Gastrocnemius medialis (tissue), 4 donors: ENCODE measurements at regions not wholly inside any gene's neighbourhood (a gene's known extent, or its start where the extent isn't known, plus 50 kb on each side); places are given as distances from the start of the nearest gene placed in this dataset.

ENCODE experiments used
- ATAC-seq, 2 donors: fragments of 150-250 bp; one replicate each; pipeline ENCODE4 v1.9.1; 2016
- DNase-seq, 2 donors: peaks; one replicate each; pipeline ENCODE4 v3.0.0-alpha.2; 2019
- H3K27ac ChIP-seq, 4 donors: fragments of 200-600 bp; sonication (generic); 1 replicate in 1 of 4; 2 replicates in 3 of 4; pipeline ENCODE4 v1.5.1; 2016 to 2018; ENCODE audit warnings: mild to moderate bottlenecking in 2 of 4, moderate library complexity in 1 of 4
- H3K27me3 ChIP-seq, 3 donors: fragments of 200-600 bp; sonication (generic) in 2 of 3; 1 replicate in 1 of 3; 2 replicates in 2 of 3; pipeline versions ENCODE4 v1.5.1 to v1.6.0; 2016 to 2019; ENCODE audit warnings: mild to moderate bottlenecking in 1 of 3, moderate library complexity in 1 of 3
- H3K36me3 ChIP-seq, 2 donors: fragments of 200-600 bp; sonication (generic) in 1 of 2; one replicate each; pipeline ENCODE4 v1.5.1; 2017 to 2018
- H3K4me1 ChIP-seq, 2 donors: fragments of 200-600 bp; sonication (generic) in 1 of 2; one replicate each; pipeline ENCODE4 v1.5.1; 2016 to 2017; ENCODE audit warnings: mild to moderate bottlenecking in 2 of 2
- H3K4me3 ChIP-seq, 4 donors: fragments of 200-600 bp; sonication (generic) in 3 of 4; 1 replicate in 1 of 4; 2 replicates in 3 of 4; pipeline ENCODE4 v1.5.1; 2016 to 2019; ENCODE audit warnings: mild to moderate bottlenecking in 2 of 4
- H3K9me3 ChIP-seq, 3 donors: fragments of 200-600 bp; sonication (generic) in 2 of 3; 1 replicate in 1 of 3; 2 replicates in 2 of 3; pipeline ENCODE4 v1.5.1; 2016 to 2019
- POLR2A ChIP-seq, 2 donors: fragments of 450-650 bp; IDR thresholded peaks; one replicate each; pipeline ENCODE4 v1.6.1; 2017; ENCODE audit warnings: antibody characterized with exemption in 2 of 2, mild to moderate bottlenecking in 2 of 2, moderate library complexity in 2 of 2
- in situ Hi-C, 4 donors: fragments of 200-750 bp; cut with MboI; loops; one replicate each; pipeline versions ENCODE4 v1.15.0 to v1.8.0; 2017; ENCODE audit warnings: low sequenced_read_pairs in 4 of 4
- intact Hi-C: fragments of 100-400 bp; cut with DNase I; formaldehyde crosslinking; loops from one replicate; pipeline ENCODE4 v1.15.1; 2023; ENCODE audit warnings: low total_unique reads
- TF ChIP-seq, protein P1 (sequence below), 5 experiments: fragments of 450-650 bp in 3 of 5; fragments of 200-600 bp in 2 of 5; sonication (generic) in 2 of 5; IDR thresholded peaks in 4 of 5; conservative IDR thresholded peaks in 1 of 5; 1 replicate in 4 of 5; 2 replicates in 1 of 5; pipeline ENCODE4 v1.5.1; 2016 to 2019; ENCODE audit warnings: antibody characterized with exemption in 5 of 5, mild to moderate bottlenecking in 3 of 5, moderate library complexity in 3 of 5

- no peaks in the 10 kb centered on the region for H3K4me1 ChIP-seq
- ATAC-seq (no peak), DNase-seq (no peak)
- H3K36me3 ChIP-seq: no peaks in the 10 kb centered on the region
- H3K27ac ChIP-seq: no peak overlapping the region
- no peaks in the 10 kb centered on the region for H3K27me3 ChIP-seq
- H3K4me3 ChIP-seq: no peak overlapping the region
- no peaks in the 10 kb centered on the region for H3K9me3 ChIP-seq
- in situ Hi-C loops: no loop called here
- TF ChIP-seq, protein P1, sequence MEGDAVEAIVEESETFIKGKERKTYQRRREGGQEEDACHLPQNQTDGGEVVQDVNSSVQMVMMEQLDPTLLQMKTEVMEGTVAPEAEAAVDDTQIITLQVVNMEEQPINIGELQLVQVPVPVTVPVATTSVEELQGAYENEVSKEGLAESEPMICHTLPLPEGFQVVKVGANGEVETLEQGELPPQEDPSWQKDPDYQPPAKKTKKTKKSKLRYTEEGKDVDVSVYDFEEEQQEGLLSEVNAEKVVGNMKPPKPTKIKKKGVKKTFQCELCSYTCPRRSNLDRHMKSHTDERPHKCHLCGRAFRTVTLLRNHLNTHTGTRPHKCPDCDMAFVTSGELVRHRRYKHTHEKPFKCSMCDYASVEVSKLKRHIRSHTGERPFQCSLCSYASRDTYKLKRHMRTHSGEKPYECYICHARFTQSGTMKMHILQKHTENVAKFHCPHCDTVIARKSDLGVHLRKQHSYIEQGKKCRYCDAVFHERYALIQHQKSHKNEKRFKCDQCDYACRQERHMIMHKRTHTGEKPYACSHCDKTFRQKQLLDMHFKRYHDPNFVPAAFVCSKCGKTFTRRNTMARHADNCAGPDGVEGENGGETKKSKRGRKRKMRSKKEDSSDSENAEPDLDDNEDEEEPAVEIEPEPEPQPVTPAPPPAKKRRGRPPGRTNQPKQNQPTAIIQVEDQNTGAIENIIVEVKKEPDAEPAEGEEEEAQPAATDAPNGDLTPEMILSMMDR (IDR thresholded peaks at IDR 0.05 in 4 of 5, conservative IDR thresholded peaks at IDR 0.05 in 1 of 5): no peak
- no peak for TF ChIP-seq POLR2A (IDR thresholded peaks at IDR 0.05)
- intact Hi-C loops: no loop called here
Measured at GRCh38 chr2:180442860-180443644, 436.0 kb upstream of the CWC22 start.

GRCh38 chr2:180419212-180419611, 412.1 kb upstream of the CWC22 start:
- peaks cover 0 to 8% of the 10 kb centered on the region in 2 donors for H3K4me1 ChIP-seq
- intact Hi-C loops: no loop called here
- H3K9me3 ChIP-seq: no peaks in the 10 kb centered on the region
- no peak overlapping the region for H3K4me3 ChIP-seq
- ATAC-seq (no peak), DNase-seq (no peak)
- TF ChIP-seq, protein P1 (IDR thresholded peaks at IDR 0.05 in 4 of 5, conservative IDR thresholded peaks at IDR 0.05 in 1 of 5): no peak
- no peak for TF ChIP-seq POLR2A (IDR thresholded peaks at IDR 0.05)
- H3K27ac ChIP-seq: no peak overlapping the region
- no peaks in the 10 kb centered on the region for H3K36me3 ChIP-seq
- in situ Hi-C loops: no loop called here
- H3K27me3 ChIP-seq: no peaks in the 10 kb centered on the region

- TF ChIP-seq POLR2A (IDR thresholded peaks at IDR 0.05): no peak
- TF ChIP-seq, protein P1 (IDR thresholded peaks at IDR 0.05 in 4 of 5, conservative IDR thresholded peaks at IDR 0.05 in 1 of 5): no peak
- ATAC-seq: no peak
Measured at GRCh38 chr2:180416627-180417026, 409.5 kb upstream of the CWC22 start.

GRCh38 chr2:180413336-180413735, 406.2 kb upstream of the CWC22 start:
- in situ Hi-C loops: no loop called here
- intact Hi-C loops: no loop called here
- Histone ChIP-seq H3K4me1 (peaks cover 0 to 8% of the 10 kb centered on the region in 2 donors), H3K27me3 (no peaks in the 10 kb centered on the region), H3K9me3 (no peaks in the 10 kb centered on the region), H3K36me3 (no peaks in the 10 kb centered on the region), H3K27ac (no peak overlapping the region), H3K4me3 (no peak overlapping the region)
- DNase-seq: no peak
- TF ChIP-seq POLR2A (IDR thresholded peaks at IDR 0.05): no peak
- TF ChIP-seq, protein P1 (IDR thresholded peaks at IDR 0.05 in 4 of 5, conservative IDR thresholded peaks at IDR 0.05 in 1 of 5): no peak
- no peak for ATAC-seq

More at GRCh38 chr2:180416627-180417026, 409.5 kb upstream of the CWC22 start:
- H3K4me3 ChIP-seq: no peak overlapping the region
- in situ Hi-C loops (no loop called here), intact Hi-C loops (no loop called here)
- H3K4me1 ChIP-seq: peaks cover 0 to 8% of the 10 kb centered on the region in 2 donors
- H3K27me3 ChIP-seq: no peaks in the 10 kb centered on the region
- H3K27ac ChIP-seq: no peak overlapping the region
- H3K36me3 ChIP-seq: no peaks in the 10 kb centered on the region
- no peak for DNase-seq
- no peaks in the 10 kb centered on the region for H3K9me3 ChIP-seq
